ENCODE measurements at regions not wholly inside any gene's neighbourhood (a gene's known extent, or its start where the extent isn't known, plus 50 kb on each side); places are given as distances from the start of the nearest gene placed in this dataset.

- TF ChIP-seq CTCF (conservative IDR thresholded peaks at IDR 0.05) (no peak), EZH2 (IDR thresholded peaks at IDR 0.05; ENCODE audit: low read depth) (no peak)
- H3K4me3 ChIP-seq, result no peak overlapping the region
- BruUV-seq (replicated peaks), result no TSS peak
These were observed 1585.7 kb downstream of the BRINP3 start for GRCh38 chr1:188891958-188892357.

GRCh38 chr1:188895611-188896010 lies 1582.1 kb downstream of the BRINP3 start:
- H3K36me3 ChIP-seq (ENCODE audit: low read depth), result no peaks in the 10 kb centered on the region
- no TSS peak for BruUV-seq (replicated peaks)
- ChIA-PET CTCF (no interaction called here), POLR2A (ENCODE audit: unreplicated experiment) (no interaction called here)
- 0 out of 2 replicates have a peak, but pooled peaks cover 4% of the 10 kb centered on the region for H3K9me3 ChIP-seq (ENCODE audit: insufficient read depth, low read depth)
- H4K20me1 ChIP-seq (ENCODE audit: insufficient read depth), result no peaks in the 10 kb centered on the region
- no peak overlapping the region for H2AFZ ChIP-seq
- no peaks in the 10 kb centered on the region for H3K79me2 ChIP-seq (ENCODE audit: low read depth)
- TF ChIP-seq EZH2 (IDR thresholded peaks at IDR 0.05; ENCODE audit: low read depth) (no peak), CTCF (conservative IDR thresholded peaks at IDR 0.05) (no peak)
- no peaks in the 10 kb centered on the region for H3K4me1 ChIP-seq (replicated peaks; ENCODE audit: insufficient read depth)
- H3K9me2 ChIP-seq (ENCODE audit: insufficient read depth), result no peaks in the 10 kb centered on the region; the same call in 1 of the 2 replicates
- no peak overlapping the region for H3K4me3 ChIP-seq
- intact Hi-C loops (cut with micrococcal nuclease; ENCODE audit: unreplicated experiment), result no loop called here
- H3K4me2 ChIP-seq, result no peak overlapping the region
- no peaks in the 10 kb centered on the region for H3F3A ChIP-seq (ENCODE audit: insufficient read depth, low read depth)
- no peak for DNase-seq
- H3K27ac ChIP-seq, result no peak overlapping the region
- no peaks in the 10 kb centered on the region for H3K27me3 ChIP-seq (ENCODE audit: insufficient read depth, low read depth)

More at GRCh38 chr1:188891958-188892357, 1585.7 kb downstream of the BRINP3 start:
- H3K9me2 ChIP-seq (ENCODE audit: insufficient read depth), result peaks cover 5% of the 10 kb centered on the region
- no peak for DNase-seq
- no peaks in the 10 kb centered on the region for H3K4me1 ChIP-seq (replicated peaks; ENCODE audit: insufficient read depth)
- H3K36me3 ChIP-seq (ENCODE audit: low read depth), result no peaks in the 10 kb centered on the region
- H3K79me2 ChIP-seq (ENCODE audit: low read depth), result no peaks in the 10 kb centered on the region
- no peaks in the 10 kb centered on the region for H3K9me3 ChIP-seq (ENCODE audit: insufficient read depth, low read depth)
- CTCF ChIA-PET, result no interaction called here
- POLR2A ChIA-PET (ENCODE audit: unreplicated experiment), result no interaction called here
- intact Hi-C loops (cut with micrococcal nuclease; ENCODE audit: unreplicated experiment), result no loop called here
- no peak overlapping the region for H3K4me2 ChIP-seq
- H4K20me1 ChIP-seq (ENCODE audit: insufficient read depth), result no peaks in the 10 kb centered on the region
- no peaks in the 10 kb centered on the region for H3F3A ChIP-seq (ENCODE audit: insufficient read depth, low read depth)
- H3K27me3 ChIP-seq (ENCODE audit: insufficient read depth, low read depth), result no peaks in the 10 kb centered on the region
- no peak overlapping the region for H3K27ac ChIP-seq
- no peak overlapping the region for H2AFZ ChIP-seq

GRCh38 chr1:188903241-188903640 lies 1574.4 kb downstream of the BRINP3 start:
- Histone ChIP-seq H3K9me3 (ENCODE audit: insufficient read depth, low read depth) (peaks cover 3% of the 10 kb centered on the region; the same call in 1 of the 2 replicates), H2AFZ (no peak overlapping the region), H4K20me1 (ENCODE audit: insufficient read depth) (no peaks in the 10 kb centered on the region), H3K4me2 (no peak overlapping the region), H3K27me3 (ENCODE audit: insufficient read depth, low read depth) (no peaks in the 10 kb centered on the region), H3K36me3 (ENCODE audit: low read depth) (no peaks in the 10 kb centered on the region), H3K79me2 (ENCODE audit: low read depth) (no peaks in the 10 kb centered on the region), H3K4me3 (no peak overlapping the region), H3K9me2 (ENCODE audit: insufficient read depth) (no peaks in the 10 kb centered on the region), H3F3A (ENCODE audit: insufficient read depth, low read depth) (no peaks in the 10 kb centered on the region), H3K4me1 (replicated peaks; ENCODE audit: insufficient read depth) (no peaks in the 10 kb centered on the region), H3K27ac (no peak overlapping the region)
- TF ChIP-seq CTCF (conservative IDR thresholded peaks at IDR 0.05), result no peak
- TF ChIP-seq EZH2 (IDR thresholded peaks at IDR 0.05; ENCODE audit: low read depth), result no peak
- BruUV-seq (replicated peaks), result no TSS peak
- POLR2A ChIA-PET (ENCODE audit: unreplicated experiment), result no interaction called here
- CTCF ChIA-PET, result no interaction called here
- intact Hi-C loops (cut with micrococcal nuclease; ENCODE audit: unreplicated experiment), result no loop called here
- DNase-seq, result no peak

Measured in PC-9 (cell line).